Stimulated activated naive CD8-positive, alpha-beta T cell treated with anti-CD3 and anti-CD28 coated beads, Interleukin-15, amount 100 ng/mL, for 72 hours (primary cell): ENCODE measurements at regions not wholly inside any gene's neighbourhood (a gene's known extent, or its start where the extent isn't known, plus 50 kb on each side); places are given as distances from the start of the nearest gene placed in this dataset.

ENCODE experiments used
- ATAC-seq: fragments of 150-1000 bp; cut with Tn5 transposase; 2 replicates; pipeline ENCODE4 v1.10.0; 2021; ENCODE audit warnings: mild to moderate bottlenecking, moderate library complexity
- DNase-seq, 2 donors: peaks; one replicate each; pipeline ENCODE4 v3.0.0; 2021 to 2022
- H3K27ac Mint-ChIP-seq, 2 donors: one replicate each; pipeline ENCODE4 v1.8.0; 2022; ENCODE audit warnings: mild to moderate bottlenecking in 2 of 2, mixed read lengths in 2 of 2, moderate library complexity in 2 of 2
- H3K27me3 Mint-ChIP-seq: one replicate; pipeline ENCODE4 v1.8.0; 2022; ENCODE audit warnings: mixed read lengths
- H3K4me1 Mint-ChIP-seq: one replicate; pipeline ENCODE4 v1.8.0; 2022; ENCODE audit warnings: mild to moderate bottlenecking, mixed read lengths
- H3K4me3 Mint-ChIP-seq, 2 donors: one replicate each; pipeline ENCODE4 v1.8.0; 2022; ENCODE audit warnings: mild to moderate bottlenecking in 2 of 2, mixed read lengths in 2 of 2, moderate library complexity in 1 of 2
- H3K9me3 Mint-ChIP-seq, 2 donors: one replicate each; pipeline ENCODE4 v1.8.0; 2022; ENCODE audit warnings: mixed read lengths in 2 of 2

GRCh38 chr21:23496729-23497128 lies 2110.6 kb downstream of the MRPL39 start:
- Mint-ChIP-seq H3K4me1 (no peaks in the 10 kb centered on the region), H3K27ac (no peak overlapping the region), H3K9me3 (peaks cover 4 to 7% of the 10 kb centered on the region in 2 donors), H3K27me3 (no peaks in the 10 kb centered on the region), H3K4me3 (no peak overlapping the region)
- DNase-seq (no peak), ATAC-seq (no peak)

GRCh38 chr21:23488245-23488644 lies 2119.0 kb downstream of the MRPL39 start:
- DNase-seq (no peak), ATAC-seq (no peak)
- Mint-ChIP-seq H3K27ac (no peak overlapping the region), H3K9me3 (no peaks in the 10 kb centered on the region), H3K4me3 (no peak overlapping the region), H3K4me1 (no peaks in the 10 kb centered on the region), H3K27me3 (no peaks in the 10 kb centered on the region)

- no peak for DNase-seq
- no peak overlapping the region for H3K27ac Mint-ChIP-seq
- H3K9me3 Mint-ChIP-seq: no peaks in the 10 kb centered on the region
- H3K4me1 Mint-ChIP-seq: no peaks in the 10 kb centered on the region
- H3K27me3 Mint-ChIP-seq: no peaks in the 10 kb centered on the region
- no peak overlapping the region for H3K4me3 Mint-ChIP-seq
- no peak for ATAC-seq
Measured at GRCh38 chr21:23480591-23481270, 2126.6 kb downstream of the MRPL39 start.

GRCh38 chr21:23478381-23478780 lies 2128.9 kb downstream of the MRPL39 start:
- DNase-seq: no peak
- ATAC-seq: no peak
- Mint-ChIP-seq H3K27me3 (no peaks in the 10 kb centered on the region), H3K9me3 (no peaks in the 10 kb centered on the region), H3K4me3 (no peak overlapping the region), H3K27ac (no peak overlapping the region), H3K4me1 (no peaks in the 10 kb centered on the region)

GRCh38 chr21:23475281-23476219 lies 2131.7 kb downstream of the MRPL39 start:
- Mint-ChIP-seq H3K9me3 (no peaks in the 10 kb centered on the region), H3K4me1 (no peaks in the 10 kb centered on the region), H3K27me3 (no peaks in the 10 kb centered on the region), H3K4me3 (no peak overlapping the region), H3K27ac (no peak overlapping the region)
- DNase-seq (no peak), ATAC-seq (no peak)

GRCh38 chr21:23471877-23472276 lies 2135.4 kb downstream of the MRPL39 start:
- no peak for DNase-seq
- no peaks in the 10 kb centered on the region for H3K9me3 Mint-ChIP-seq

GRCh38 chr21:23463365-23463764 lies 2143.9 kb downstream of the MRPL39 start:
- Mint-ChIP-seq H3K9me3 (no peaks in the 10 kb centered on the region), H3K4me1 (no peaks in the 10 kb centered on the region), H3K27ac (no peak overlapping the region), H3K27me3 (no peaks in the 10 kb centered on the region), H3K4me3 (no peak overlapping the region)
- ATAC-seq (no peak), DNase-seq (no peak)

More at GRCh38 chr21:23471877-23472276, 2135.4 kb downstream of the MRPL39 start:
- H3K27ac Mint-ChIP-seq: no peak overlapping the region
- no peak overlapping the region for H3K4me3 Mint-ChIP-seq
- ATAC-seq: no peak
- no peaks in the 10 kb centered on the region for H3K27me3 Mint-ChIP-seq
- no peaks in the 10 kb centered on the region for H3K4me1 Mint-ChIP-seq

- no peak for DNase-seq
- Mint-ChIP-seq H3K4me3 (no peak overlapping the region), H3K27ac (no peak overlapping the region), H3K27me3 (no peaks in the 10 kb centered on the region), H3K9me3 (no peaks in the 10 kb centered on the region), H3K4me1 (no peaks in the 10 kb centered on the region)
- no peak for ATAC-seq
Measured at GRCh38 chr21:23455676-23456075, 2151.6 kb downstream of the MRPL39 start.

GRCh38 chr21:23452384-23453083 lies 2154.7 kb downstream of the MRPL39 start:
- DNase-seq (peak; percentile 1 to 10), ATAC-seq (peak; percentile 67)
- H3K27ac Mint-ChIP-seq: no peak overlapping the region
- no peaks in the 10 kb centered on the region for H3K27me3 Mint-ChIP-seq
- no peaks in the 10 kb centered on the region for H3K4me1 Mint-ChIP-seq
- H3K9me3 Mint-ChIP-seq: no peaks in the 10 kb centered on the region
- H3K4me3 Mint-ChIP-seq: peak overlapping the region in 1 of 2 donors; percentile 22

GRCh38 chr21:23445307-23445706 lies 2162.0 kb downstream of the MRPL39 start:
- Mint-ChIP-seq H3K27ac (no peak overlapping the region), H3K4me3 (no peak overlapping the region), H3K9me3 (no peaks in the 10 kb centered on the region), H3K27me3 (no peaks in the 10 kb centered on the region), H3K4me1 (no peaks in the 10 kb centered on the region)
- DNase-seq (no peak), ATAC-seq (no peak)

GRCh38 chr21:23438081-23438480 lies 2169.2 kb downstream of the MRPL39 start:
- DNase-seq (no peak), ATAC-seq (no peak)
- no peaks in the 10 kb centered on the region for H3K4me1 Mint-ChIP-seq
- H3K4me3 Mint-ChIP-seq: no peak overlapping the region
- H3K9me3 Mint-ChIP-seq: no peaks in the 10 kb centered on the region
- H3K27me3 Mint-ChIP-seq: no peaks in the 10 kb centered on the region
- H3K27ac Mint-ChIP-seq: no peak overlapping the region

- ATAC-seq (no peak), DNase-seq (no peak)
- no peaks in the 10 kb centered on the region for H3K27me3 Mint-ChIP-seq
- H3K4me3 Mint-ChIP-seq: no peak overlapping the region
- H3K4me1 Mint-ChIP-seq: no peaks in the 10 kb centered on the region
- no peak overlapping the region for H3K27ac Mint-ChIP-seq
- H3K9me3 Mint-ChIP-seq: no peaks in the 10 kb centered on the region
Measured at GRCh38 chr21:23402929-23403520, 2204.3 kb downstream of the MRPL39 start.

GRCh38 chr21:23401278-23401677 lies 2206.0 kb downstream of the MRPL39 start:
- Mint-ChIP-seq H3K9me3 (no peaks in the 10 kb centered on the region), H3K4me3 (no peak overlapping the region), H3K27ac (no peak overlapping the region), H3K27me3 (no peaks in the 10 kb centered on the region), H3K4me1 (no peaks in the 10 kb centered on the region)
- DNase-seq: no peak
- no peak for ATAC-seq

GRCh38 chr21:23398726-23399125 lies 2208.6 kb downstream of the MRPL39 start:
- DNase-seq: no peak
- Mint-ChIP-seq H3K4me1 (no peaks in the 10 kb centered on the region), H3K4me3 (no peak overlapping the region), H3K27ac (peak overlapping the region in 1 of 2 donors; percentile 16), H3K27me3 (no peaks in the 10 kb centered on the region), H3K9me3 (no peaks in the 10 kb centered on the region)
- ATAC-seq: no peak

- Mint-ChIP-seq H3K27ac (no peak overlapping the region), H3K4me1 (no peaks in the 10 kb centered on the region), H3K4me3 (no peak overlapping the region), H3K27me3 (no peaks in the 10 kb centered on the region), H3K9me3 (no peaks in the 10 kb centered on the region)
- ATAC-seq: no peak
- DNase-seq: no peak
Measured at GRCh38 chr21:23394458-23394857, 2212.8 kb downstream of the MRPL39 start.
